ENCODE measurements at regions not wholly inside any gene's neighbourhood (a gene's known extent, or its start where the extent isn't known, plus 50 kb on each side); places are given as distances from the start of the nearest gene placed in this dataset.

DNA sequence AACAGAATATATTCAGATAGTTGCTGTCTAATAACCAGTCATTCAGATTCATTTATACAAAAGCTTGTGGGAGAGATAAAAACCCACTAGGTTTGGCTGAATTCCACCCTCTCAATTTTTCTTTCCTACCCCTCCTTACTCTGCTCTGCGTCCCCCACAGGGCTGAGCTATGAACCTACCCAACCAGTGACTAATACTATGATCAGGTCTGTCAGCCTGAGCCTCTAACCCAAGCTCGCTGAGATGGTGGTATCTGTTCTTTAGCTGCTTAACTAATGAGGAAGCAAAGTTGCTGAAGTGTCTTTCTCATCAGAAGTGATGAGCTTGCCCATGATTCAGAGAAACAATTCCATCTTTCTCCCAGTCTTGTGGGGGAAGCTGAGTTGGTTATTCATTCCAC, 248.7 kb upstream of the GPR26 start:
- ChIA-PET POLR2A (no interaction called here), CTCF (interaction anchor here (0.7 kb wide), 1 partner anchor 178 kb away, joined by 3 read pairs; no protein-coding TSS in a partner anchor)
- H3K4me3 ChIP-seq, result no peak overlapping the region
- ATAC-seq (no peak), DNase-seq (ENCODE audit: low read depth in 1 of 2, low spot score in 1 of 2) (no peak), FAIRE-seq (no peak)
- WGBS (ENCODE audit: missing lambda C conversion rate), result 0% methylated on average over 2 of the region's 2 CpGs
- H3K27ac ChIP-seq, result no peak overlapping the region
- no peak for TF ChIP-seq MAZ (IDR thresholded peaks at IDR 0.05; ENCODE audit: borderline replicate concordance, low read depth, low read length)
- no peak for TF ChIP-seq RCOR1 (IDR thresholded peaks at IDR 0.05; ENCODE audit: low read depth, low read length)
- TF ChIP-seq, protein P1, sequence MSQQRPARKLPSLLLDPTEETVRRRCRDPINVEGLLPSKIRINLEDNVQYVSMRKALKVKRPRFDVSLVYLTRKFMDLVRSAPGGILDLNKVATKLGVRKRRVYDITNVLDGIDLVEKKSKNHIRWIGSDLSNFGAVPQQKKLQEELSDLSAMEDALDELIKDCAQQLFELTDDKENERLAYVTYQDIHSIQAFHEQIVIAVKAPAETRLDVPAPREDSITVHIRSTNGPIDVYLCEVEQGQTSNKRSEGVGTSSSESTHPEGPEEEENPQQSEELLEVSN (IDR thresholded peaks at IDR 0.05; ENCODE audit: borderline replicate concordance, low read depth), result no peak
- TF ChIP-seq CBX8 (IDR thresholded peaks at IDR 0.05), result no peak
- TF ChIP-seq TP53 (CRISPR knock-in tag; IDR thresholded peaks at IDR 0.05), result no peak
- TF ChIP-seq NFE2L2 (conservative IDR thresholded peaks at IDR 0.05; ENCODE audit: low read length), result no peak
- TF ChIP-seq, protein P2, sequence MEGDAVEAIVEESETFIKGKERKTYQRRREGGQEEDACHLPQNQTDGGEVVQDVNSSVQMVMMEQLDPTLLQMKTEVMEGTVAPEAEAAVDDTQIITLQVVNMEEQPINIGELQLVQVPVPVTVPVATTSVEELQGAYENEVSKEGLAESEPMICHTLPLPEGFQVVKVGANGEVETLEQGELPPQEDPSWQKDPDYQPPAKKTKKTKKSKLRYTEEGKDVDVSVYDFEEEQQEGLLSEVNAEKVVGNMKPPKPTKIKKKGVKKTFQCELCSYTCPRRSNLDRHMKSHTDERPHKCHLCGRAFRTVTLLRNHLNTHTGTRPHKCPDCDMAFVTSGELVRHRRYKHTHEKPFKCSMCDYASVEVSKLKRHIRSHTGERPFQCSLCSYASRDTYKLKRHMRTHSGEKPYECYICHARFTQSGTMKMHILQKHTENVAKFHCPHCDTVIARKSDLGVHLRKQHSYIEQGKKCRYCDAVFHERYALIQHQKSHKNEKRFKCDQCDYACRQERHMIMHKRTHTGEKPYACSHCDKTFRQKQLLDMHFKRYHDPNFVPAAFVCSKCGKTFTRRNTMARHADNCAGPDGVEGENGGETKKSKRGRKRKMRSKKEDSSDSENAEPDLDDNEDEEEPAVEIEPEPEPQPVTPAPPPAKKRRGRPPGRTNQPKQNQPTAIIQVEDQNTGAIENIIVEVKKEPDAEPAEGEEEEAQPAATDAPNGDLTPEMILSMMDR (IDR thresholded peaks at IDR 0.05), result no peak
- TF ChIP-seq, protein P3, sequence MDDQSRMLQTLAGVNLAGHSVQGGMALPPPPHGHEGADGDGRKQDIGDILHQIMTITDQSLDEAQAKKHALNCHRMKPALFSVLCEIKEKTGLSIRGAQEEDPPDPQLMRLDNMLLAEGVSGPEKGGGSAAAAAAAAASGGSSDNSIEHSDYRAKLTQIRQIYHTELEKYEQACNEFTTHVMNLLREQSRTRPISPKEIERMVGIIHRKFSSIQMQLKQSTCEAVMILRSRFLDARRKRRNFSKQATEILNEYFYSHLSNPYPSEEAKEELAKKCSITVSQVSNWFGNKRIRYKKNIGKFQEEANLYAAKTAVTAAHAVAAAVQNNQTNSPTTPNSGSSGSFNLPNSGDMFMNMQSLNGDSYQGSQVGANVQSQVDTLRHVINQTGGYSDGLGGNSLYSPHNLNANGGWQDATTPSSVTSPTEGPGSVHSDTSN (IDR thresholded peaks at IDR 0.05), result no peak
- TF ChIP-seq EHF (CRISPR knock-in tag; IDR thresholded peaks at IDR 0.05), result no peak
- no peak for TF ChIP-seq TFCP2L1 (CRISPR knock-in tag; IDR thresholded peaks at IDR 0.05)
- TF ChIP-seq BHLHE40 (IDR thresholded peaks at IDR 0.05; ENCODE audit: low read depth, low read length), result no peak
- no peak for TF ChIP-seq HOXB13 (CRISPR knock-in tag; IDR thresholded peaks at IDR 0.05; ENCODE audit: low read depth)
- H3K4me2 ChIP-seq, result no peak overlapping the region
- no peaks in the 10 kb centered on the region for H3K4me1 ChIP-seq
- no peaks in the 10 kb centered on the region for H3K9me3 ChIP-seq

DNA sequence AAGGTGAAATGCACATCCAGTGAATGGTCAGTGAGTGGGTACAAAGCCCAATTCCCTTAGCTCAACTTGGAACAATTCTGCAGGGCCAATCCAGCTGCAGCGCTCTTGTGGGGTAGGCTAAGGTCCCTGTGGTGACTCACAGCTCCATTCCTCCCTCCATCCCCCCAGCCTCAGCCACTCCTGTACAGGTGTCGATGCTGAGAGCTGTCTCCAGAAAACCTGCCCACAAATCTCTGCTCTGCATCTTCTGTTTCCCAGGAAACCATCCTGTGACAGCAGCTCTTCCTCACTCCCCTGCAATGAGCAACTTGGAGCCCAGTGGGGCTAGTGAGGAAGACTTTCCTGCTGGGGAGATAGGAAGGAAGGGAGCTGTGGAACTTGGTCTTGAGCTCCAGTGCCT, 244.7 kb upstream of the GPR26 start:
- H3K9me3 ChIP-seq, result no peaks in the 10 kb centered on the region
- no peak overlapping the region for H3K4me2 ChIP-seq
- H3K4me1 ChIP-seq, result no peaks in the 10 kb centered on the region
- no peak for FAIRE-seq
- 9% methylated on average over 2 of the region's 2 CpGs for WGBS (ENCODE audit: missing lambda C conversion rate)
- TF ChIP-seq HES2 (IDR thresholded peaks at IDR 0.05), result no peak
- TF ChIP-seq, protein P4, sequence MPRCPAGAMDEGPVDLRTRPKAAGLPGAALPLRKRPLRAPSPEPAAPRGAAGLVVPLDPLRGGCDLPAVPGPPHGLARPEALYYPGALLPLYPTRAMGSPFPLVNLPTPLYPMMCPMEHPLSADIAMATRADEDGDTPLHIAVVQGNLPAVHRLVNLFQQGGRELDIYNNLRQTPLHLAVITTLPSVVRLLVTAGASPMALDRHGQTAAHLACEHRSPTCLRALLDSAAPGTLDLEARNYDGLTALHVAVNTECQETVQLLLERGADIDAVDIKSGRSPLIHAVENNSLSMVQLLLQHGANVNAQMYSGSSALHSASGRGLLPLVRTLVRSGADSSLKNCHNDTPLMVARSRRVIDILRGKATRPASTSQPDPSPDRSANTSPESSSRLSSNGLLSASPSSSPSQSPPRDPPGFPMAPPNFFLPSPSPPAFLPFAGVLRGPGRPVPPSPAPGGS (IDR thresholded peaks at IDR 0.05), result no peak
- TF ChIP-seq ZNF302 (CRISPR knock-in tag; IDR thresholded peaks at IDR 0.05), result no peak
- TF ChIP-seq RNF2 (IDR thresholded peaks at IDR 0.05; ENCODE audit: borderline replicate concordance, low read depth), result no peak
- TF ChIP-seq SREBF2 (IDR thresholded peaks at IDR 0.05), result no peak
- TF ChIP-seq, protein P1 (IDR thresholded peaks at IDR 0.05; ENCODE audit: borderline replicate concordance, low read depth), result no peak
- TF ChIP-seq POLR2AphosphoS2 (conservative IDR thresholded peaks at IDR 0.05; ENCODE audit: low read length), result no peak
- no peak for DNase-seq (ENCODE audit: low read depth in 1 of 2, low spot score in 1 of 2)
- H3K27ac ChIP-seq, result no peak overlapping the region
- ATAC-seq, result no peak
- no peak overlapping the region for H3K4me3 ChIP-seq
- CTCF ChIA-PET, result interaction anchor here (1.9 kb wide), 1 partner anchor 41 kb away, joined by 6 read pairs; no protein-coding TSS in a partner anchor
- POLR2A ChIA-PET, result no interaction called here

DNA sequence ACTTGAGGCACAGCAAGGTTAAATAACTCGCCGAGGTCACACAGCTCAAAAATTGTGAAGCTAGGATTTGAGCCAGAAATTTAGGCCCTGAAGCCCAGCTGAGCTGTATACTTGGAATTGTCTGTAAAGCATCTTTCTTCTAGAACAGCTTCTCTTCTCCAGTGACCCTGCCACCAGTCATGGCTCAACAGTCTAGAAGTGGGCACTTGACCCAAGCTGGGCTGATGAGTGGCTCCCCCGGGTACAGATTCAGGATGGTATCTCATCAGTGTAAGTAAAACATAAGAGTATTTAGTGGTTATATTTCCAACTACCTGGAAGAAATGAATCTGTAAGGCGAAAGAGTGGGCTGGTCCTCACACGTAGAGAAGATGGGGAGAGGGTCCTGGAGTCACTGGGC, 243.9 kb upstream of the GPR26 start:
- TF ChIP-seq EP300 (IDR thresholded peaks at IDR 0.05) (no peak), SREBF2 (IDR thresholded peaks at IDR 0.05) (no peak), SMC3 (IDR thresholded peaks at IDR 0.05) (no peak), CBX2 (IDR thresholded peaks at IDR 0.05; ENCODE audit: borderline replicate concordance, low read depth) (no peak), HDAC2 (IDR thresholded peaks at IDR 0.05) (no peak), RARB (CRISPR knock-in tag; IDR thresholded peaks at IDR 0.05) (no peak), BHLHE40 (IDR thresholded peaks at IDR 0.05; ENCODE audit: low read depth, low read length) (no peak), KDM5A (IDR thresholded peaks at IDR 0.05) (no peak), HES2 (IDR thresholded peaks at IDR 0.05) (no peak), KDM1A (IDR thresholded peaks at IDR 0.05; ENCODE audit: low read depth) (no peak)
- TF ChIP-seq, protein P5, sequence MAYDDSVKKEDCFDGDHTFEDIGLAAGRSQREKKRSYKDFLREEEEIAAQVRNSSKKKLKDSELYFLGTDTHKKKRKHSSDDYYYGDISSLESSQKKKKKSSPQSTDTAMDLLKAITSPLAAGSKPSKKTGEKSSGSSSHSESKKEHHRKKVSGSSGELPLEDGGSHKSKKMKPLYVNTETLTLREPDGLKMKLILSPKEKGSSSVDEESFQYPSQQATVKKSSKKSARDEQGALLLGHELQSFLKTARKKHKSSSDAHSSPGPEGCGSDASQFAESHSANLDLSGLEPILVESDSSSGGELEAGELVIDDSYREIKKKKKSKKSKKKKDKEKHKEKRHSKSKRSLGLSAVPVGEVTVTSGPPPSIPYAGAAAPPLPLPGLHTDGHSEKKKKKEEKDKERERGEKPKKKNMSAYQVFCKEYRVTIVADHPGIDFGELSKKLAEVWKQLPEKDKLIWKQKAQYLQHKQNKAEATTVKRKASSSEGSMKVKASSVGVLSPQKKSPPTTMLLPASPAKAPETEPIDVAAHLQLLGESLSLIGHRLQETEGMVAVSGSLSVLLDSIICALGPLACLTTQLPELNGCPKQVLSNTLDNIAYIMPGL (CRISPR knock-in tag; IDR thresholded peaks at IDR 0.05; ENCODE audit: borderline replicate concordance), result no peak
- ChIA-PET POLR2A (no interaction called here), CTCF (interaction anchor here (0.6 to 1.9 kb wide), 2 partner anchors 41 to 81 kb away, joined by 4 to 6 read pairs; no protein-coding TSS in a partner anchor)
- ATAC-seq, result no peak
- 27% methylated on average over 5 of the region's 5 CpGs for WGBS (ENCODE audit: missing lambda C conversion rate)
- no peak for FAIRE-seq
- Histone ChIP-seq H3K4me3 (no peak overlapping the region), H3K4me2 (no peak overlapping the region), H3K4me1 (no peaks in the 10 kb centered on the region), H3K27ac (no peak overlapping the region), H3K9me3 (no peaks in the 10 kb centered on the region)
- DNase-seq (ENCODE audit: low read depth in 1 of 2, low spot score in 1 of 2), result no peak
